Large intestine (tissue), 3 donors: ENCODE measurements at regions not wholly inside any gene's neighbourhood (a gene's known extent, or its start where the extent isn't known, plus 50 kb on each side); places are given as distances from the start of the nearest gene placed in this dataset.
A peak's percentile ranks its signal among the peaks of the same experiment; 100 is the strongest.

Source experiments
- DNase-seq, 2 donors: peaks; one replicate each; pipeline versions ENCODE4 v3.0.0 to v3.0.0-alpha.2; 2013
- H3K27ac ChIP-seq: one replicate; pipeline ENCODE4 v1.5.1; 2013; ENCODE audit warnings: low read length
- H3K27me3 ChIP-seq: 2 replicates; pipeline ENCODE4 v1.6.1; 2013; ENCODE audit warnings: low read length; ENCODE audit not compliant: control insufficient read depth, insufficient read depth
- H3K36me3 ChIP-seq: 2 replicates; pipeline ENCODE4 v1.6.1; 2013; ENCODE audit warnings: low read length; ENCODE audit not compliant: control insufficient read depth, insufficient read depth
- H3K4me1 ChIP-seq: one replicate; pipeline ENCODE4 v1.6.1; 2013; ENCODE audit warnings: low read length; ENCODE audit not compliant: control insufficient read depth, insufficient read depth
- H3K4me3 ChIP-seq: one replicate; pipeline ENCODE4 v1.5.1; 2013; ENCODE audit warnings: low read length
- H3K9me3 ChIP-seq: one replicate; pipeline ENCODE4 v1.6.1; 2013; ENCODE audit warnings: mild to moderate bottlenecking, low read depth, low read length, moderate library complexity; ENCODE audit not compliant: control insufficient read depth
- WGBS: methylation state at CpG from one replicate; pipeline ENCODE4 v1.1.5; 2013; ENCODE audit warnings: low lambda C conversion rate; ENCODE audit not compliant: insufficient coverage; 5-methylcytosine and 5-hydroxymethylcytosine counted together

DNA sequence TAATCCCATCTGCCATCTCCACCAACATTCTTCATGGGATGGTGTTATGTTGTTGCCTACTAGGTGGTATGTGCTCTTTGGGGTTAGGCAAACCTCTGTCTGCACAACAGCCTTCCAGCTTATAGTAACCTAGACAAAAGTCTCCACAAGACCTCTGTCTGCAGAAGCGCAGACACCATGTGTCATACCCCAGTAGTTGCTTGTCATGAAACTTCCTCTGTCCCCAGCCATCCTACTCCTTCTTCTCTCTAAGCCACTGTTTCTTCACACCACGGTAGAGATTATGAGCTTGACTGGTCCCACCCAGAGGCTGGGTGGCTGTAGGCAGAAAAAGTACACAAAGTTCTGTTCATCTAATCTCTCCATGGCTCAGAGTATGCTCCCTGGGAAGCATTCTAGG, 100.3 kb downstream of the MAF start:
- H3K4me1 ChIP-seq, result no peaks in the 10 kb centered on the region
- no peak for DNase-seq
- H3K9me3 ChIP-seq, result no peaks in the 10 kb centered on the region
- H3K4me3 ChIP-seq, result no peak overlapping the region
- H3K27ac ChIP-seq, result no peak overlapping the region
- H3K27me3 ChIP-seq, result no peaks in the 10 kb centered on the region
- H3K36me3 ChIP-seq, result no peaks in the 10 kb centered on the region
- WGBS, result no CpG with 5 or more reads among the region's 2 CpGs

DNA sequence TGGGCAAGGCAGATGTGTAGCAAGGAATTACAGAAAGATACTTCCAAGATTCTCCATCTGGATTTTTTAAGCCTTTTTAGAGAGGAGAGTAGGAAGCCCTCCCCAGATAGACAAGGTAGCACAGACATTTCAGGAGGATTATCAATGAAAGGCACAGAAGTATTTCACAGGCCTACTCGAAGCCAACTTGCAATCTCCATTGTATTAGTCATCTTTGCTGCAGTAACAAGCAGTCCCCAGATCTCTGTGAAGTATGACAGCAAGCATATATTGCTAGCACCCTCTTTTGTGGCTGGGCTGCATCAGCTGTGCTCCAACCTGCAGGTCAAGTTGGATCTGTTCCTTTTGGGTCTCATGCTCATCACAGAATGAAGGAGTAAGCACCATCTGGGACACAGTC, 101.6 kb downstream of the MAF start:
- H3K27ac ChIP-seq, result no peak overlapping the region
- H3K4me1 ChIP-seq, result peaks cover 4% of the 10 kb centered on the region
- H3K27me3 ChIP-seq, result no peaks in the 10 kb centered on the region
- WGBS, result no CpG with 5 or more reads among the region's 1 CpG
- H3K36me3 ChIP-seq, result no peaks in the 10 kb centered on the region
- H3K4me3 ChIP-seq, result no peak overlapping the region
- no peak for DNase-seq
- H3K9me3 ChIP-seq, result peaks cover 3% of the 10 kb centered on the region

DNA sequence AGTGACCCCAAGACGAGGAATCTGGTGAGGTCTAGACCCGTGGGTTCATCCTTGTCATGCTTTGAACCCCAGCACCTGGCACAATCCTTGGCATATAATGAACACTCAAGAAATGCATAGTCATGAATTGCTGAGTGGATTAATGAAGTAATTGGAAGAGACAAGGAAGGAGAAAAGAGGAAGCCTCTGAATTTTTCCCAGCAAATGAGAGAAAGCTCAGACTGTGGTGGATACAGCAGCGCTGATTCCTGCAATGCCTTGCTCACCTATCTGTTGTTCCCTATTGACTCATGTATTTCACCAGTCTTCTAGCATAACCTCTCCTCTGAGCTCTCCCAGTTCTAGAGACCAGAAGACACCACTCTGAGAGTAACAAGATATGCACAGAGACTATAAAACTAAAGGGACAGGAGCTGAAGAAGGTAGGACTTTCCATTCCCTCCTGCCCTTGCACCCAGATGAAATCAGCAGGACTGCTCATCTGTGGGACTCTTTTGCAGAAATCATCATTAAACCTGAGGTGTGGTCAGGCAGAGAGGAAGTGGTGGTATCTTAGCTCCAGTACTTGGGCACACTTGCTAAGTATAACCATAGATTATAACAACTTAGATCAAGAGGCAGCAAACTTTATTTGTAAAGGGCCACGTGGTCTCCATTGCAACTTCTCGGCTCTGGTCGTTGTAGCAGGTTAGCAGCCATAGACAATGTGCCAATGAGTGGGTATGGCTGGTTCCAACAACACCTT, 102.8 kb downstream of the MAF start:
- H3K4me1 ChIP-seq, result peaks cover 4% of the 10 kb centered on the region
- DNase-seq, result no peak
- H3K9me3 ChIP-seq, result peaks cover 3% of the 10 kb centered on the region
- H3K27me3 ChIP-seq, result no peaks in the 10 kb centered on the region
- H3K27ac ChIP-seq, result no peak overlapping the region
- no peak overlapping the region for H3K4me3 ChIP-seq
- no peaks in the 10 kb centered on the region for H3K36me3 ChIP-seq
- WGBS, result 100% methylated on average over 2 of the region's 6 CpGs

DNA sequence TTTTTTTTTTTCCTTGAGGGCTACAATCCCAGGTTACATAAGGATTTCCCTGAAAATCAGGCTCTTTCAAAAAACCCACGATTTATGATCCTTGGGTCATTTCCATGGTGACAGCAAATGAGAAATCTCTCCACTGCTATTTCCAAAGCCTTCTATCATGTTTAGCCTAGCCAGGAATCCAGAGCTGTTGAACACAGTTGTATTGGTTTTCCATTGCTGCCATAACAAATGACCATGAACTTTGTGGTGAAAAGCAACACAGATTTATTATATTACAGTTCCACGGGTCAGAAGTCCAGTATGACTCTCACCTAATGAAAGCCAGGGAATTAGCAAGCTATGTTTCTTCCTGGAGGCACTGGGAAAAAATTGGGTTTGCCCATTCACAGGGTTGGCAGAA, 106.6 kb downstream of the MAF start:
- no CpG with 5 or more reads among the region's 2 CpGs for WGBS
- H3K27ac ChIP-seq, result no peak overlapping the region
- no peaks in the 10 kb centered on the region for H3K27me3 ChIP-seq
- H3K9me3 ChIP-seq, result peaks cover 3% of the 10 kb centered on the region
- no peaks in the 10 kb centered on the region for H3K36me3 ChIP-seq
- H3K4me3 ChIP-seq, result no peak overlapping the region
- peaks cover 4% of the 10 kb centered on the region for H3K4me1 ChIP-seq
- peak; percentile 13 to 58 for DNase-seq

DNA sequence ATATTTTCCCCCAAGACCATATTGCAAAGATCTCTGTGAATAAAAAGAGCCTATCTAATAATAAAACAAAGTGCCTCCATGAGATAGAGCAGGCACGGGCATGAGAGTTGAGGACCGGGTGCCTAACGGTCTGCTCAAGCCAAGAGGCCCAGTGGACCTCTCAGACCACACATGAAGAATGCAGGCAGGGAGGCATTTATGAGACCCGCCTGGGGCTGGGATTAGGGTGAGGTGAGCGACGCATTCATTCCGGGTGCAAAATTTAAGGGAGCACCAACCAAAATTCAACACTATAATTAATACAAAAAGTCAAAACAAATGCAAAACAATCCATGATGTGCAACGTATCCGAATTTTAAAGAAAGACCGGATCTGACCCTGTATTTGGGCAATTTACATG, 108.5 kb downstream of the MAF start:
- Histone ChIP-seq H3K27ac (no peak overlapping the region), H3K4me3 (no peak overlapping the region), H3K4me1 (peaks cover 4% of the 10 kb centered on the region), H3K36me3 (no peaks in the 10 kb centered on the region), H3K27me3 (no peaks in the 10 kb centered on the region), H3K9me3 (peaks cover 3% of the 10 kb centered on the region)
- 100% methylated on average over 1 of the region's 10 CpGs for WGBS
- DNase-seq, result no peak

DNA sequence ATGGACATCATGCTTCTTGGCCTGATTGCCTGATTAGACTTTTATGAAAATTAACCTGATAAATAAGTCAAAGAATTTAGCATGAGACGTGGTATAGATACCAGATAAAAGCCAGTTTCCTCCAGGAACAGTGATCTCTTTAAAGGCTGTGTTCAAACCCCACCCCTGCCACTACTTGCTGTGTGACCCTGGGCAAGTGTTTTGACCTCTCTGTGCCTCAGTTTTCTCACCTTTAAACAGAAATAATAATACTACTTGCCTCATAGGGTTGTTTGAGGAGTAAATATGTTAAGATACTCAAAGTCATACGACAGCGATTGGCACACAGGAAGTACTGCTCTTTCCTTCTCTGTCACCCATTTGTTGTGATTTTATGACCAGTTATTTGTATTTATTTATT, 115.5 kb downstream of the MAF start:
- Histone ChIP-seq H3K4me3 (no peak overlapping the region), H3K27ac (no peak overlapping the region), H3K36me3 (no peaks in the 10 kb centered on the region), H3K9me3 (no peaks in the 10 kb centered on the region), H3K4me1 (no peaks in the 10 kb centered on the region), H3K27me3 (no peaks in the 10 kb centered on the region)
- DNase-seq, result no peak
- WGBS, result 90% methylated on average over 2 of the region's 3 CpGs

DNA sequence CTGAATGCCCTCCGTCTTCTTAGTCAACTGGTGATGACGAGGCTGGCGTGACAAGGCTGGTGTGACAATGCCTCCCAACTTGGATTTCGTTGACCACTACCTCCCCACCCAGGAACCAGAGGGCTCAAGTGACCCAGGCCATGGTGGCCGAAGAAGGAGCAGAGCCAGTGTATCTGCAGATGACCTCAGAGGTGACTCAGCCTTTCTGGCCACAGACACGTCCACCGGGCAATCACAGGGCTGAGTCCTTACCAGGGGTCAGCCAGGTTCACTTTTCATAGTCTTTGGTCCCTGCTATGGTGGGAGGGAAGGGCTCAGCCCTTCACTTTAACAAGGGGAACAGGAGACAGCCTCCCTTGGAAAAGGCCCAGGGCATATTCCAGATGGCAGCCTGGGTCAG, 116.3 kb downstream of the MAF start:
- no CpG with 5 or more reads among the region's 7 CpGs for WGBS
- Histone ChIP-seq H3K27ac (no peak overlapping the region), H3K27me3 (no peaks in the 10 kb centered on the region), H3K36me3 (no peaks in the 10 kb centered on the region), H3K4me3 (no peak overlapping the region), H3K4me1 (no peaks in the 10 kb centered on the region), H3K9me3 (no peaks in the 10 kb centered on the region)
- DNase-seq, result no peak

GRCh38 chr16:79483336-79483735, 117.2 kb downstream of the MAF start:
- WGBS, result 100% methylated on average over 1 of the region's 3 CpGs

GRCh38 chr16:79482011-79482410, 118.5 kb downstream of the MAF start:
- no peak for DNase-seq
- Histone ChIP-seq H3K9me3 (no peaks in the 10 kb centered on the region), H3K4me3 (no peak overlapping the region), H3K27me3 (no peaks in the 10 kb centered on the region), H3K27ac (no peak overlapping the region), H3K4me1 (no peaks in the 10 kb centered on the region), H3K36me3 (no peaks in the 10 kb centered on the region)
- WGBS, result no CpG with 5 or more reads among the region's 3 CpGs

More at GRCh38 chr16:79483336-79483735, 117.2 kb downstream of the MAF start:
- Histone ChIP-seq H3K9me3 (no peaks in the 10 kb centered on the region), H3K4me3 (no peak overlapping the region), H3K27ac (no peak overlapping the region), H3K27me3 (no peaks in the 10 kb centered on the region), H3K36me3 (no peaks in the 10 kb centered on the region), H3K4me1 (no peaks in the 10 kb centered on the region)
- no peak for DNase-seq

GRCh38 chr16:79480929-79481328, 119.6 kb downstream of the MAF start:
- H3K4me1 ChIP-seq, result no peaks in the 10 kb centered on the region
- no peak overlapping the region for H3K27ac ChIP-seq
- no peaks in the 10 kb centered on the region for H3K27me3 ChIP-seq
- no peak overlapping the region for H3K4me3 ChIP-seq
- 80% methylated on average over 1 of the region's 3 CpGs for WGBS
- no peaks in the 10 kb centered on the region for H3K36me3 ChIP-seq
- H3K9me3 ChIP-seq, result no peaks in the 10 kb centered on the region
- DNase-seq, result no peak

DNA sequence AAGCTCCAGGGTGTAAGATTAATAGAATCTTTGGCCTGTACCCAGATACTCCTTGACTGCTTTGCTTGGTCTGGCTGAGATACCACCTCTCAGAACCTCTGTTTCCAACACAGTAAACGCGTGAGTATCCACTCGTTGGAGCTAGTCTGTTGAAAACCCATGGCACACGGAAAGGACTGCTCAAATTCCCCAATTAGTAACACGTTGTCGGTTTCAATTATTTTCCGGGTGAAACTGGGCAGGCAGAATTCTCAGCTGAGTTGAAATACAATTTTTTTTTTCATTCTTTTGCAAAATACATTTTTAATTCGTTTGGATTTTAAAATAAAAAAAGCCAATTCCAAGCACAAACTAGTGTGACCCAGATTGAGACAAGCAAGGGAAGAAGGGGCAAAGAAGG, 120.5 kb downstream of the MAF start:
- no peaks in the 10 kb centered on the region for H3K4me1 ChIP-seq
- H3K4me3 ChIP-seq, result no peak overlapping the region
- H3K36me3 ChIP-seq, result no peaks in the 10 kb centered on the region
- 70% methylated on average over 3 of the region's 8 CpGs for WGBS
- H3K27me3 ChIP-seq, result no peaks in the 10 kb centered on the region
- DNase-seq, result no peak
- no peaks in the 10 kb centered on the region for H3K9me3 ChIP-seq
- no peak overlapping the region for H3K27ac ChIP-seq
